ENCODE measurements at regions not wholly inside any gene's neighbourhood (a gene's known extent, or its start where the extent isn't known, plus 50 kb on each side); places are given as distances from the start of the nearest gene placed in this dataset.

DNA sequence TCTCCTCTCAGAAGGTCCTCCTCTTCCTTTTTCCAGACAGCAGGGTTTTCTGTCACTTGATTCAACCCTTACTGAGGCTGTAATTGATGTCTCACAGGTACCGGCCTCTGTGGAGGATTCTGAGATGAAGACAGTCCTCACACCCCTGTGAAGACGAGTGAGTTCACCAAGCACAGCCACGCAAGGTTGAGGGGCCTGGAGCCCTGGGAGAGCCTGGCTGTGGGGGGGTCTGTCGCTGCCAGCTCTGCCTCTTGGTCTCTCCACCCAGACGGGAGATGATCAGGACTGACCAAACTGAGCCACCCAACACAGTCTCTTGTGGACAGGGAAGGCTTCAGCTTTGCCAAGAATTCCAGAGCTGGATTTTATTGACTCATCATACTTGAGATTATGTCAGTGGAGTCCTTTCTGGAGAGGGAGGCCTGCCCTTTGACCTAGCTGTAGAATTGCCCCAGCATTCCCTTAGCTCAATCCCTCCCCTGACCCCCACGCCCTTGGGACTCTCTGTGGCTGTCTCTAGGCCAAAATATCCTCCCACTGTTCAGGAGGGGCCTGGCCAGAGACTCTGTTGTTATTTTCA, 51.1 kb upstream of the CRHR1 start:
- Mint-ChIP-seq H3K27ac (no peak overlapping the region), H3K27me3 (peaks cover 17% of the 10 kb centered on the region), H3K36me3 (peaks cover 2% of the 10 kb centered on the region), H3K9me3 (peaks cover 12% of the 10 kb centered on the region), H3K4me1 (no peaks in the 10 kb centered on the region), H3K4me3 (no peak overlapping the region)
- no peak for DNase-seq

DNA sequence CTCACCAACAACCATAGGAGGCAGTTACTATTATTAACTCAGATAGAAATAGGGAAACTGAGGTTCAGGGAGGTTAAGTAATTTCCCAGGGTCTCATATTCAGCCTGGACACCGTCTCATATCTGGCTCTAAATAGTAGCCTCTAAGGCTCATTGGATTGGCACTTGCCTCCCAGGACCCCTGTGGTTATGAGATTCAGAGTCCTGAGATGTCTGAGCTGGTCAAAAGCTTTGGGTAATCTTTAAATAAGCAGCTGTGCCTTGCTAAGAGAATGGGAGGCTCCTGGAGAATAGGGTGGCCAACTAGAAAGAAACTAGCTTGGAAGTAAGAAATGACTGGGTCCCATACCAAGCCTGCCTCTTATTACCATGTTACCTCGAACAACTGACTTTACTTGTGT, 50.3 kb upstream of the CRHR1 start:
- H3K36me3 Mint-ChIP-seq: peaks cover 2% of the 10 kb centered on the region
- no peak overlapping the region for H3K27ac Mint-ChIP-seq
- peaks cover 12% of the 10 kb centered on the region for H3K9me3 Mint-ChIP-seq
- peaks cover 11% of the 10 kb centered on the region for H3K27me3 Mint-ChIP-seq
- no peaks in the 10 kb centered on the region for H3K4me1 Mint-ChIP-seq
- H3K4me3 Mint-ChIP-seq: no peak overlapping the region
- DNase-seq: no peak
